GM21576 (cell line): ENCODE measurements at regions not wholly inside any gene's neighbourhood (a gene's known extent, or its start where the extent isn't known, plus 50 kb on each side); places are given as distances from the start of the nearest gene placed in this dataset.
"Not testable (repeated sequence)": the region's sequence is repeated elsewhere in the genome, so short reads cannot be mapped to it uniquely, and the experiment has no call there.

Experiments used
- ATAC-seq: cut with Tn5 transposase; IDR thresholded peaks from one replicate; pipeline ENCODE4 v1.9.1; 2021; ENCODE audit warnings: mild to moderate bottlenecking, moderate library complexity; ENCODE audit not compliant: unreplicated experiment

GRCh38 chr1:94675373-94675772, 133.8 kb upstream of the F3 start:
- ATAC-seq = no peak

GRCh38 chr1:94674876-94675275, 133.3 kb upstream of the F3 start:
- no peak for ATAC-seq

- no peak for ATAC-seq
These were observed 131.4 kb upstream of the F3 start for GRCh38 chr1:94672934-94673333.

- ATAC-seq = no peak
These were observed 130.4 kb upstream of the F3 start for GRCh38 chr1:94672001-94672400.

DNA sequence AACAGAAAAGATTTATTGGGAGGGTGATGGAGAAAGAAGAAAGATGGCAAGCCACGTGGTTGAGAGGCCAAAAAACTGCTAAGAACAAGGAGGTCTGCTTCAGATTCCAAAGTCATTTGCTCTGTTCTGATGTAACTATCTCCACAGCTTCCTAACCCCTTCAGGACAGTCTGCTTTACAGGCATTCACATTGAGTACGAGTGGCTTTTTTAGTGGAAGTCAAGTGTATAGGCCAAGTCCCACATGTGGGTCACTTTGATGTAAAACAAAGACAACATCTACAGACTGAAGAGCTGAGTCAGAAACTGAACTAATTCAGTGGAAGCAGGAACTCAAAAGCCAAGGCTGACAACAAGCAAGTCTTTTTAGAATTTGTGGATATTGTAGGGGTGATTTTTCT, 128.7 kb upstream of the F3 start:
- no peak for ATAC-seq

- ATAC-seq = no peak
These were observed 127.6 kb upstream of the F3 start for GRCh38 chr1:94669198-94669597.

GRCh38 chr1:94668528-94668927, 127.0 kb upstream of the F3 start:
- ATAC-seq = no peak

GRCh38 chr1:94667818-94668217, 126.3 kb upstream of the F3 start:
- no peak for ATAC-seq

DNA sequence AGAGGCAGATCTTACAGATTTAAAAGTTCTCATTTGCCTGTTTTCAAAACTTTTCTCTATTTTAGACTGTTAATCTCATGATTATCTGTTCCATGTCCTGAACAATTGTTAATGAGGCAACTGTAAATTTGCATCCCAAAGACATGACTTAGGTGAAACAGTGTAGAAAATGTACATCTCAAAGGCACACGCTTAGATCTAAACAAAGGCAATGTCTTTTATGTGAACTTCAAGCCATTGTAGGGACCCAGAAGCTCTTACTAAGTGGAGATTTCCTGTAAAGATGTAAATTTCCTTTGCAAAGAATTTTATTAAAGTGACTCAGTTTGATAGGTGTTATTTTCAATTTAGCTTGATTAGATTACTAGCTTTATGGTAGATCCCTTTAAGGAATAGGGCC, 125.2 kb upstream of the F3 start:
- no peak for ATAC-seq

DNA sequence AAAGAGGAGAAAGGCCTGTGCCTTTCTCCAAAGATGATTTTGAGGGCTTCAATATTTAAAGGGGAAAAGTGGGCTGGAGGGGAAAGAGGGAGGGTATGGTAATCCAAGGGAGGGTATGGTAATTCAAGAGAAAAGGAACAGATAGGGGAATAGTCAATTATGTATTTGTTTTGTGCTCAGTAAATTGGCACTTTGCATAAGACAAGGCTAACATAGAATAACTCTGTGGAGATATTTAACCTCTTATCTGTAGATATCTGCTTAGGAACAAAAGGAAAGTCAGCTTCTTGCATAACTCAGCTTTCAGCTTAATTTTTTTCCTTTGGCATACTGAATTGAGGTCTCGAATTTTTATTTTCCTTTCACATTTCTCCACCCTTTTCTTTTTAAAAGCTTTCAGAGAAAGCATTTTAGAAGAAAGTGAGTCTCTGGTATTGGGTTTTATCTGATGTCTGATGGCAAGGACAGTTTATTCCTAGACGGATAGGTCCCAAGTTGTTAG, 119.9 kb upstream of the F3 start:
- ATAC-seq = no peak

GRCh38 chr1:94660994-94661393, 119.4 kb upstream of the F3 start:
- no peak for ATAC-seq

- ATAC-seq = no peak
These were observed 118.7 kb upstream of the F3 start for GRCh38 chr1:94660258-94660657.

- not testable (repeated sequence) for ATAC-seq
These were observed 117.6 kb upstream of the F3 start for GRCh38 chr1:94659202-94659601.

DNA sequence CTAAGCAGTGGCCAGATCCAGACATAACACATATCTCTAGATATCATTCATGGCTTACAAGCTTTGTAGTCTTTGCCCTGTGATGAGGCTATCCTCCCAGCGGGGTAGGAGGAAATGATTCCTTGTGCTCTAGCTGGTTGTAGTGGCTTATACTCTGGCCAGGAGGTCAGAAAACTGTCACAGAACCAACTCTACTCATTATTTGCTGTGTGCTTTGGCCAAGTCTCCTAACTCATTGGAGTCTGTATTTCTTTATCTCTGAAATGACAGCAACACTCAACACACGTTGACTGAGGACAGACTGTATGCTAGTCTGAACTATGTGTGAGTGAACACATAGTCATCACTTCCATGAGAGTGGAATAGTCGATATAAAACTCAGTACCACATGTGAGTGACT, 116.7 kb upstream of the F3 start:
- no peak for ATAC-seq

DNA sequence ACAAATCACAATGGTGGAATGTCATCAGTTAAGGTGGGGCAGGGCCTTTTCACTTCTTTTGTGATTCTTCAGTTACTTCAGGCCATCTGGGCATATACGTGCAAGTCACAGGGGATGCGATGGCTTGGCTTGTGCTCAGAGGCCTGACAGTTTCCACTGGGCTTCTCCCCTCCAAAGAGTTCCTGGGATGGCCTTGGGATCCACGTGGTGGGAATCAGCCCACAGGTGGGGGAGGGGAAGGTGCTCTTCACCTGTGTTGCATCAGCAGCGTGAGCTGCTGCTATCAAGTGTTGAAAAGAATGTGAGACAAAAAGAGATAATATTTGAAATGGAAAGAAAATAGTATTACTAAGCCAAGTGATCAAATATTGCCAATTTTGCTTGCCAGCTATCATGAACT, 116.2 kb upstream of the F3 start:
- ATAC-seq = not testable (repeated sequence)

GRCh38 chr1:94656967-94657366, 115.4 kb upstream of the F3 start:
- no peak for ATAC-seq

- no peak for ATAC-seq
These were observed 113.4 kb upstream of the F3 start for GRCh38 chr1:94654919-94655318.

GRCh38 chr1:94654459-94654858, 112.9 kb upstream of the F3 start:
- no peak for ATAC-seq

DNA sequence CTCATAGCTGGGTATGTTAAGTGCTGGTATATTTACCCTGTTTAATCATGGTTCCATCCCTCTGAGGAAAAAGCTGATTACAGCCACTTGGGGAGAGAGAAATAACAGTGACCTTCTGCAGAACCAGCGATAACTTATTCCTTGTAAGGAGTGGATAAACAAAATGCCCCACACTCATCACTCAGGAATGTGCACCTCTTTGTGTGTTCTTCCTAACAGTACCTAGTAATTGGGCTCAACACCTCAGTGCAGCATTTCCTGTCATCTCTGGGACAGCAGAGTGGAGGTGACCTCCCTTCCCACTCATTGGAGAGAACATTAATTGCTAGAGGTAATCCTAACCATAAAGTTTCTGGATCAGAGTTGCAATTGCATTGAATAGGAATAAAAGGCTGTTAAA, 112.5 kb upstream of the F3 start:
- no peak for ATAC-seq

GRCh38 chr1:94653454-94653853, 111.9 kb upstream of the F3 start:
- ATAC-seq = no peak

DNA sequence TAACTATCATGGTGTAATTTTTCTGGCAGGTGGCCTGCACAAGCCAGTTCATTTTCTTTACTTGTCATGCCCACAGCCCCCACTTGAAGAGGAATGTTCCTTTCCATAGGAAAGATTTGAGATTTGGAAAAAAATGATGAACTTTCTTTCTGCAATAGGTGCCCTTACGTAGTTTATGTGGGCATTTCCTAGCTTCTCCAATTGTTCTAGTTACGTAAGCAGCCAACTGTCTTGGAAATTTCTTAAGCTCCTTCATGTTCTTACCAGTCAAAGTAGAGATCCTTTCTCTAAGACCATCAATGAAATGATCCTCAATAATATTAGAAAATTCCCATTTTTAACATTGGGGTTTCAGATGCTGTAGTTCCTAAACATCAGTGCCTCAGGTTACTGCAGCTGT, 109.5 kb upstream of the F3 start:
- no peak for ATAC-seq

DNA sequence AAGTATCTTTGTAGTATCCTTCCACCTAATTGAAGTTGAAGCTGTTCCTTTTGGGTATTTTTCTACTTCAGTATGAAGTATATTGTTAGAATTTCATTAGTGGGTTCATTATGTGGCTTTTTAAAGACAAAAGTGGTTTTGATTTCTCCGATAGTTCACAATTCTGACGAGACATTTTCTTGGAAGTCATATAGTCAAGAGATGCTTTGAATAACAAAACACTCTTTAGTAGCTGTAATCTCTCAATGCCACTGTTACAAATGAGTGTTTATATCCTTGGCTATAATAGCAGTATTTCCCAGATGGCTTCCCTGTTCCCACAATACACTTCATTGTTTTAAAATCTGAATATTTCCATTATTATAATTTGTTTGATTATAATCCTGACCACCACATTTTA, 108.7 kb upstream of the F3 start:
- no peak for ATAC-seq

DNA sequence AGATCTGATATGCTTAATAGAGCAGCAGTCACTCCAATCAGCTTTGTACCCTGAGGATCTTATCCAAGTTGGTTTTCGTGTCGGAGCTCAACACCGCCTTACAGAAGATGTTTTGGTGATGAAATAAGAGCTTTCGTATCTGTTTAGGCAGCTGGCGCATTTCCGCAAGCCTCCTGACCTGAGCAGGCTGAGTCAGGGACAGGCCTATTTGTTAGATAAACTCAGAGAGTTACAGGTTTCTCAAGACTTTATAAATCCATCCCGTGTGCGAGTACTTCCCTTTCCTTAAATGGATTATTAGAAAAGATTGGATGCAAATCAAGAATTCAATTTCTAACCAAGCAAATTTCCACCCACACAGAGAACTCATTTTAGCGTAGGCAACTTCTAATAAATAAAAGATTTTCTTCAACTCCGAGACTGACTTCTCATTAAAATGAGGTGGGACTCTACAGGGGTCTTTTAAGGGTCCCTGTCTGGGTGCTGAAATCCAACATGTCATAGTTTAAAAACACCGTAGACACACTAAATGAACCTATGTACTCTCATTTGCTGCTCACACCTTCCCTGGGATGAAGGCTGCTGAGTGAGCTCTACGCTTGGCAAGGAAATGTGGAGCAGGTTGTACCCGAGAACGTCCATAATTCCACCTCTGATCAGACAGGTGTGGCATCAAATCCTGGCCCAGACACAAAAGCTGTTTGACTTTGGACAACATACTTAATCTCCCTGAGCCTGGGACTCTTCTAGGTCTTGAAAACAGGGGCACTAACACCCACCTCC, 106.9 kb upstream of the F3 start:
- no peak for ATAC-seq
